ENCODE measurements at regions not wholly inside any gene's neighbourhood (a gene's known extent, or its start where the extent isn't known, plus 50 kb on each side); places are given as distances from the start of the nearest gene placed in this dataset.

GRCh38 chr13:88729605-88730004, 1058.4 kb downstream of the SLITRK5 start:
- WGBS, 2 donors: 77 to 80% methylated on average over 3 of the region's 3 CpGs

GRCh38 chr13:88736026-88736425, 1064.9 kb downstream of the SLITRK5 start:
- Histone ChIP-seq H3K4me3 (ENCODE audit: low read depth in 1 of 2, low read length in 2 of 2) (no peak overlapping the region), H3K9me3 (ENCODE audit: control insufficient read depth in 2 of 2, insufficient read depth in 1 of 2, low read depth in 1 of 2, low read length in 1 of 2) (no peaks in the 10 kb centered on the region), H3K27ac (ENCODE audit: low read depth in 2 of 2, low read length in 1 of 2) (no peak overlapping the region), H3K27me3 (ENCODE audit: control insufficient read depth in 1 of 2, insufficient read depth in 2 of 2, low read length in 2 of 2) (peaks cover 0 to 2% of the 10 kb centered on the region in 2 donors), H3K36me3 (ENCODE audit: control insufficient read depth in 2 of 2, insufficient read depth in 2 of 2, low read length in 1 of 2) (no peaks in the 10 kb centered on the region), H3K4me1 (ENCODE audit: control insufficient read depth in 2 of 2, insufficient read depth in 2 of 2, low read length in 1 of 2) (no peaks in the 10 kb centered on the region)
- 59 to 72% methylated on average over 2 of the region's 2 CpGs for WGBS, 2 donors

More at GRCh38 chr13:88729605-88730004, 1058.4 kb downstream of the SLITRK5 start:
- Histone ChIP-seq H3K4me1 (ENCODE audit: control insufficient read depth in 2 of 2, insufficient read depth in 2 of 2, low read length in 1 of 2) (no peaks in the 10 kb centered on the region), H3K36me3 (ENCODE audit: control insufficient read depth in 2 of 2, insufficient read depth in 2 of 2, low read length in 1 of 2) (no peaks in the 10 kb centered on the region), H3K27ac (ENCODE audit: low read depth in 2 of 2, low read length in 1 of 2) (no peak overlapping the region), H3K9me3 (ENCODE audit: control insufficient read depth in 2 of 2, insufficient read depth in 1 of 2, low read depth in 1 of 2, low read length in 1 of 2) (peaks cover 5 to 10% of the 10 kb centered on the region in 2 donors), H3K4me3 (ENCODE audit: low read depth in 1 of 2, low read length in 2 of 2) (no peak overlapping the region), H3K27me3 (ENCODE audit: control insufficient read depth in 1 of 2, insufficient read depth in 2 of 2, low read length in 2 of 2) (no peaks in the 10 kb centered on the region)

GRCh38 chr13:88739195-88739594, 1068.0 kb downstream of the SLITRK5 start:
- Histone ChIP-seq H3K4me3 (ENCODE audit: low read depth in 1 of 2, low read length in 2 of 2) (no peak overlapping the region), H3K27ac (ENCODE audit: low read depth in 2 of 2, low read length in 1 of 2) (no peak overlapping the region), H3K36me3 (ENCODE audit: control insufficient read depth in 2 of 2, insufficient read depth in 2 of 2, low read length in 1 of 2) (no peaks in the 10 kb centered on the region), H3K27me3 (ENCODE audit: control insufficient read depth in 1 of 2, insufficient read depth in 2 of 2, low read length in 2 of 2) (peaks cover 0 to 2% of the 10 kb centered on the region in 2 donors), H3K4me1 (ENCODE audit: control insufficient read depth in 2 of 2, insufficient read depth in 2 of 2, low read length in 1 of 2) (no peaks in the 10 kb centered on the region), H3K9me3 (ENCODE audit: control insufficient read depth in 2 of 2, insufficient read depth in 1 of 2, low read depth in 1 of 2, low read length in 1 of 2) (no peaks in the 10 kb centered on the region)
- WGBS, 2 donors: 84 to 88% methylated on average over 4 of the region's 4 CpGs

GRCh38 chr13:88744289-88744688, 1073.1 kb downstream of the SLITRK5 start:
- Histone ChIP-seq H3K27me3 (ENCODE audit: control insufficient read depth in 1 of 2, insufficient read depth in 2 of 2, low read length in 2 of 2) (no peaks in the 10 kb centered on the region), H3K27ac (ENCODE audit: low read depth in 2 of 2, low read length in 1 of 2) (no peak overlapping the region), H3K4me3 (ENCODE audit: low read depth in 1 of 2, low read length in 2 of 2) (no peak overlapping the region), H3K9me3 (ENCODE audit: control insufficient read depth in 2 of 2, insufficient read depth in 1 of 2, low read depth in 1 of 2, low read length in 1 of 2) (no peaks in the 10 kb centered on the region), H3K4me1 (ENCODE audit: control insufficient read depth in 2 of 2, insufficient read depth in 2 of 2, low read length in 1 of 2) (no peaks in the 10 kb centered on the region), H3K36me3 (ENCODE audit: control insufficient read depth in 2 of 2, insufficient read depth in 2 of 2, low read length in 1 of 2) (no peaks in the 10 kb centered on the region)

GRCh38 chr13:88745011-88745410, 1073.8 kb downstream of the SLITRK5 start:
- H3K27ac ChIP-seq (ENCODE audit: low read depth in 2 of 2, low read length in 1 of 2): no peak overlapping the region
- no peaks in the 10 kb centered on the region for H3K4me1 ChIP-seq (ENCODE audit: control insufficient read depth in 2 of 2, insufficient read depth in 2 of 2, low read length in 1 of 2)
- H3K36me3 ChIP-seq (ENCODE audit: control insufficient read depth in 2 of 2, insufficient read depth in 2 of 2, low read length in 1 of 2): no peaks in the 10 kb centered on the region
- no peaks in the 10 kb centered on the region for H3K27me3 ChIP-seq (ENCODE audit: control insufficient read depth in 1 of 2, insufficient read depth in 2 of 2, low read length in 2 of 2)
- H3K9me3 ChIP-seq (ENCODE audit: control insufficient read depth in 2 of 2, insufficient read depth in 1 of 2, low read depth in 1 of 2, low read length in 1 of 2): no peaks in the 10 kb centered on the region
- no peak overlapping the region for H3K4me3 ChIP-seq (ENCODE audit: low read depth in 1 of 2, low read length in 2 of 2)

GRCh38 chr13:88752041-88752440, 1080.9 kb downstream of the SLITRK5 start:
- Histone ChIP-seq H3K4me3 (ENCODE audit: low read depth in 1 of 2, low read length in 2 of 2) (no peak overlapping the region), H3K9me3 (ENCODE audit: control insufficient read depth in 2 of 2, insufficient read depth in 1 of 2, low read depth in 1 of 2, low read length in 1 of 2) (no peaks in the 10 kb centered on the region), H3K27me3 (ENCODE audit: control insufficient read depth in 1 of 2, insufficient read depth in 2 of 2, low read length in 2 of 2) (no peaks in the 10 kb centered on the region), H3K4me1 (ENCODE audit: control insufficient read depth in 2 of 2, insufficient read depth in 2 of 2, low read length in 1 of 2) (no peaks in the 10 kb centered on the region), H3K36me3 (ENCODE audit: control insufficient read depth in 2 of 2, insufficient read depth in 2 of 2, low read length in 1 of 2) (no peaks in the 10 kb centered on the region), H3K27ac (ENCODE audit: low read depth in 2 of 2, low read length in 1 of 2) (no peak overlapping the region)
- WGBS, 2 donors: 28 to 41% methylated on average over 1 of the region's 1 CpG

- H3K27ac ChIP-seq (ENCODE audit: low read depth in 2 of 2, low read length in 1 of 2): no peak overlapping the region
- WGBS, 2 donors: 56 to 57% methylated on average over 1 of the region's 1 CpG
Observed at GRCh38 chr13:88754141-88754540, 1083.0 kb downstream of the SLITRK5 start.

GRCh38 chr13:88761145-88761544, 1090.0 kb downstream of the SLITRK5 start:
- Histone ChIP-seq H3K4me3 (ENCODE audit: low read depth in 1 of 2, low read length in 2 of 2) (no peak overlapping the region), H3K36me3 (ENCODE audit: control insufficient read depth in 2 of 2, insufficient read depth in 2 of 2, low read length in 1 of 2) (no peaks in the 10 kb centered on the region), H3K27ac (ENCODE audit: low read depth in 2 of 2, low read length in 1 of 2) (no peak overlapping the region), H3K4me1 (ENCODE audit: control insufficient read depth in 2 of 2, insufficient read depth in 2 of 2, low read length in 1 of 2) (no peaks in the 10 kb centered on the region), H3K27me3 (ENCODE audit: control insufficient read depth in 1 of 2, insufficient read depth in 2 of 2, low read length in 2 of 2) (no peaks in the 10 kb centered on the region), H3K9me3 (ENCODE audit: control insufficient read depth in 2 of 2, insufficient read depth in 1 of 2, low read depth in 1 of 2, low read length in 1 of 2) (no peaks in the 10 kb centered on the region)
- WGBS, 2 donors: 62 to 73% methylated on average over 4 of the region's 4 CpGs

More at GRCh38 chr13:88754141-88754540, 1083.0 kb downstream of the SLITRK5 start:
- Histone ChIP-seq H3K4me1 (ENCODE audit: control insufficient read depth in 2 of 2, insufficient read depth in 2 of 2, low read length in 1 of 2) (no peaks in the 10 kb centered on the region), H3K9me3 (ENCODE audit: control insufficient read depth in 2 of 2, insufficient read depth in 1 of 2, low read depth in 1 of 2, low read length in 1 of 2) (no peaks in the 10 kb centered on the region), H3K4me3 (ENCODE audit: low read depth in 1 of 2, low read length in 2 of 2) (no peak overlapping the region), H3K27me3 (ENCODE audit: control insufficient read depth in 1 of 2, insufficient read depth in 2 of 2, low read length in 2 of 2) (no peaks in the 10 kb centered on the region), H3K36me3 (ENCODE audit: control insufficient read depth in 2 of 2, insufficient read depth in 2 of 2, low read length in 1 of 2) (no peaks in the 10 kb centered on the region)

- 22 to 23% methylated on average over 3 of the region's 3 CpGs for WGBS, 2 donors
- Histone ChIP-seq H3K4me1 (ENCODE audit: control insufficient read depth in 2 of 2, insufficient read depth in 2 of 2, low read length in 1 of 2) (no peaks in the 10 kb centered on the region), H3K9me3 (ENCODE audit: control insufficient read depth in 2 of 2, insufficient read depth in 1 of 2, low read depth in 1 of 2, low read length in 1 of 2) (no peaks in the 10 kb centered on the region), H3K27me3 (ENCODE audit: control insufficient read depth in 1 of 2, insufficient read depth in 2 of 2, low read length in 2 of 2) (no peaks in the 10 kb centered on the region), H3K4me3 (ENCODE audit: low read depth in 1 of 2, low read length in 2 of 2) (no peak overlapping the region), H3K36me3 (ENCODE audit: control insufficient read depth in 2 of 2, insufficient read depth in 2 of 2, low read length in 1 of 2) (no peaks in the 10 kb centered on the region), H3K27ac (ENCODE audit: low read depth in 2 of 2, low read length in 1 of 2) (no peak overlapping the region)
Observed at GRCh38 chr13:88764103-88764502, 1092.9 kb downstream of the SLITRK5 start.

GRCh38 chr13:88800505-88800904, 1129.3 kb downstream of the SLITRK5 start:
- WGBS, 2 donors: 60 to 68% methylated on average over 1 of the region's 1 CpG
- Histone ChIP-seq H3K4me1 (ENCODE audit: control insufficient read depth in 2 of 2, insufficient read depth in 2 of 2, low read length in 1 of 2) (no peaks in the 10 kb centered on the region), H3K4me3 (ENCODE audit: low read depth in 1 of 2, low read length in 2 of 2) (no peak overlapping the region), H3K27ac (ENCODE audit: low read depth in 2 of 2, low read length in 1 of 2) (no peak overlapping the region), H3K27me3 (ENCODE audit: control insufficient read depth in 1 of 2, insufficient read depth in 2 of 2, low read length in 2 of 2) (no peaks in the 10 kb centered on the region), H3K36me3 (ENCODE audit: control insufficient read depth in 2 of 2, insufficient read depth in 2 of 2, low read length in 1 of 2) (no peaks in the 10 kb centered on the region), H3K9me3 (ENCODE audit: control insufficient read depth in 2 of 2, insufficient read depth in 1 of 2, low read depth in 1 of 2, low read length in 1 of 2) (no peaks in the 10 kb centered on the region)

All from esophagus (tissue), 2 donors.